ENCODE measurements at regions not wholly inside any gene's neighbourhood (a gene's known extent, or its start where the extent isn't known, plus 50 kb on each side); places are given as distances from the start of the nearest gene placed in this dataset.

GRCh38 chr4:123110147-123110546 is 187.8 kb upstream of the NUDT6 start:
- H3K9ac ChIP-seq (ENCODE audit: low read length): no peak overlapping the region
- H3K4me2 ChIP-seq (ENCODE audit: low read length): no peak overlapping the region
- H3K79me2 ChIP-seq (replicated peaks; ENCODE audit: insufficient read depth, low read length): no peaks in the 10 kb centered on the region
- H3K4me3 ChIP-seq (ENCODE audit: low read length): no peak overlapping the region
- no peaks in the 10 kb centered on the region for H3K9me2 ChIP-seq (ENCODE audit: insufficient read depth, low read length)
- no peaks in the 10 kb centered on the region for H3K9me3 ChIP-seq (ENCODE audit: low read length)
- H3K27ac ChIP-seq (ENCODE audit: low read length): no peak overlapping the region
- no peak overlapping the region for H2AFZ ChIP-seq (ENCODE audit: low read depth, low read length)
- H3K36me3 ChIP-seq (ENCODE audit: insufficient read depth, low read length): no peaks in the 10 kb centered on the region
- TF ChIP-seq RAD21 (conservative IDR thresholded peaks at IDR 0.05): no peak
- TF ChIP-seq SMC3 (conservative IDR thresholded peaks at IDR 0.05; ENCODE audit: poor library complexity): no peak
- TF ChIP-seq EZH2 (IDR thresholded peaks at IDR 0.05; ENCODE audit: borderline replicate concordance, insufficient read depth, low read length, poor library complexity, severe bottlenecking): no peak
- no peak for TF ChIP-seq POLR2AphosphoS5 (IDR thresholded peaks at IDR 0.05)
- no peak for TF ChIP-seq EP300 (conservative IDR thresholded peaks at IDR 0.05; ENCODE audit: poor library complexity, severe bottlenecking)
- TF ChIP-seq REST (IDR thresholded peaks at IDR 0.05; ENCODE audit: borderline replicate concordance): no peak
- no peak for TF ChIP-seq TAF1 (IDR thresholded peaks at IDR 0.05; ENCODE audit: low read depth)
- TF ChIP-seq MXI1 (conservative IDR thresholded peaks at IDR 0.05; ENCODE audit: poor library complexity, severe bottlenecking): no peak
- TF ChIP-seq CTCF (IDR thresholded peaks at IDR 0.05; ENCODE audit: poor library complexity, severe bottlenecking): no peak
- no peaks in the 10 kb centered on the region for H3K27me3 ChIP-seq (ENCODE audit: insufficient read depth, low read depth, low read length)
- no peaks in the 10 kb centered on the region for H4K20me1 ChIP-seq (ENCODE audit: insufficient read depth)
- no peaks in the 10 kb centered on the region for H3F3A ChIP-seq (ENCODE audit: insufficient read depth, low read length, poor library complexity, severe bottlenecking)

- no peaks in the 10 kb centered on the region for H3K9me2 ChIP-seq (ENCODE audit: insufficient read depth, low read length)
- H3K9me3 ChIP-seq (ENCODE audit: low read length): no peaks in the 10 kb centered on the region
- H2AFZ ChIP-seq (ENCODE audit: low read depth, low read length): no peak overlapping the region
- H3K9ac ChIP-seq (ENCODE audit: low read length): no peak overlapping the region
- H3K36me3 ChIP-seq (ENCODE audit: insufficient read depth, low read length): no peaks in the 10 kb centered on the region
- H3K27ac ChIP-seq (ENCODE audit: low read length): no peak overlapping the region
- H3F3A ChIP-seq (ENCODE audit: insufficient read depth, low read length, poor library complexity, severe bottlenecking): no peaks in the 10 kb centered on the region
- no peak overlapping the region for H3K4me3 ChIP-seq (ENCODE audit: low read length)
- H3K27me3 ChIP-seq (ENCODE audit: insufficient read depth, low read depth, low read length): no peaks in the 10 kb centered on the region
- H3K79me2 ChIP-seq (replicated peaks; ENCODE audit: insufficient read depth, low read length): no peaks in the 10 kb centered on the region
- no peak overlapping the region for H3K4me2 ChIP-seq (ENCODE audit: low read length)
- H4K20me1 ChIP-seq (ENCODE audit: insufficient read depth): no peaks in the 10 kb centered on the region
- TF ChIP-seq TAF1 (IDR thresholded peaks at IDR 0.05; ENCODE audit: low read depth) (no peak), EZH2 (IDR thresholded peaks at IDR 0.05; ENCODE audit: borderline replicate concordance, insufficient read depth, low read length, poor library complexity, severe bottlenecking) (no peak), SMC3 (conservative IDR thresholded peaks at IDR 0.05; ENCODE audit: poor library complexity) (no peak), CTCF (IDR thresholded peaks at IDR 0.05; ENCODE audit: poor library complexity, severe bottlenecking) (no peak), REST (IDR thresholded peaks at IDR 0.05; ENCODE audit: borderline replicate concordance) (no peak)
Observed at GRCh38 chr4:123110685-123111084, 188.3 kb upstream of the NUDT6 start.
